OCI-LY3 (cell line): ENCODE measurements at regions not wholly inside any gene's neighbourhood (a gene's known extent, or its start where the extent isn't known, plus 50 kb on each side); places are given as distances from the start of the nearest gene placed in this dataset.
"Not testable (repeated sequence)": the region's sequence is repeated elsewhere in the genome, so short reads cannot be mapped to it uniquely, and the experiment has no call there.

Experiments used
- H2AFZ ChIP-seq: fragments of 200-600, 300-600 bp; shearing (Covaris generic); 2 replicates; pipeline ENCODE4 v1.6.0; 2014; ENCODE audit warnings: antibody characterized with exemption, low read depth, low read length
- H3K27ac ChIP-seq: fragments of 200-600, 300-600 bp; sonication (generic); 2 replicates; pipeline ENCODE4 v1.5.1; 2014; ENCODE audit warnings: mild to moderate bottlenecking, low read length, moderate library complexity, mixed read lengths
- H3K27me3 ChIP-seq: fragments of 200-600, 300-600 bp; sonication (generic); 2 replicates; pipeline ENCODE4 v1.6.1; 2014; ENCODE audit warnings: low read depth, low read length, mixed read lengths
- H3K36me3 ChIP-seq: fragments of 200-600, 300-600 bp; sonication (generic); replicated peaks from 2 replicates; pipeline ENCODE3; 2014; ENCODE audit warnings: low read depth, low read length, mixed read lengths
- H3K4me1 ChIP-seq: fragments of 300-600, 200-600 bp; sonication (generic); 2 replicates; pipeline ENCODE4 v1.6.1; 2014; ENCODE audit warnings: low read length, mixed read lengths
- H3K4me2 ChIP-seq: fragments of 200-600, 300-600 bp; sonication (generic); 2 replicates; pipeline ENCODE4 v1.6.1; 2014; ENCODE audit warnings: low read length, mixed read lengths
- H3K4me3 ChIP-seq: fragments of 300-600, 200-600 bp; sonication (generic); 2 replicates; pipeline ENCODE4 v1.5.1; 2014; ENCODE audit warnings: antibody characterized with exemption, mild to moderate bottlenecking, low read length, moderate library complexity
- H3K79me2 ChIP-seq: fragments of 300-600, 200-600 bp; shearing (Covaris generic); 2 replicates; pipeline ENCODE4 v1.6.1; 2014; ENCODE audit warnings: mild to moderate bottlenecking, low read length, mixed read lengths
- H3K9ac ChIP-seq: fragments of 300-600, 200-600 bp; shearing (Covaris generic); 2 replicates; pipeline ENCODE4 v1.6.0; 2014; ENCODE audit warnings: mild to moderate bottlenecking, low read length, moderate library complexity
- H3K9me3 ChIP-seq: fragments of 200-600, 300-600 bp; shearing (Covaris generic); 2 replicates; pipeline ENCODE4 v1.6.1; 2014; ENCODE audit warnings: low read length, mixed read lengths; ENCODE audit not compliant: insufficient read depth
- H4K20me1 ChIP-seq: fragments of 200-600, 300-600 bp; sonication (generic); 2 replicates; pipeline ENCODE4 v1.6.1; 2016; ENCODE audit warnings: low read length, mixed read lengths; ENCODE audit not compliant: insufficient read depth
- CTCF ChIP-seq: fragments of 200-600, 300-600 bp; sonication (generic); IDR thresholded peaks from 2 replicates; pipeline ENCODE4 v1.5.1; 2014; ENCODE audit warnings: antibody characterized with exemption, low read length, low read depth
- EZH2phosphoT487 ChIP-seq: fragments of 200-600 bp; shearing (Covaris generic); IDR thresholded peaks from 2 replicates; pipeline ENCODE4 v1.6.1; 2018; ENCODE audit warnings: antibody characterized with exemption, mixed run types, low read depth

- Histone ChIP-seq H3K79me2 (no peaks in the 10 kb centered on the region), H3K9ac (no peak overlapping the region), H3K4me3 (no peak overlapping the region), H3K4me2 (no peak overlapping the region), H3K9me3 (no peaks in the 10 kb centered on the region), H4K20me1 (no peaks in the 10 kb centered on the region), H3K27me3 (no peaks in the 10 kb centered on the region), H2AFZ (no peak overlapping the region), H3K36me3 (no peaks in the 10 kb centered on the region), H3K27ac (no peak overlapping the region), H3K4me1 (no peaks in the 10 kb centered on the region)
- TF ChIP-seq EZH2phosphoT487 (no peak), CTCF (no peak)
Observed at GRCh38 chr7:79997345-79997744, 137.3 kb upstream of the GNAI1 start.

- H2AFZ ChIP-seq, H3K4me3 ChIP-seq, H4K20me1 ChIP-seq, H3K27ac ChIP-seq, H3K9me3 ChIP-seq, H3K4me1 ChIP-seq, H3K36me3 ChIP-seq, H3K4me2 ChIP-seq, H3K27me3 ChIP-seq, H3K9ac ChIP-seq, H3K79me2 ChIP-seq: not testable (repeated sequence)
Observed at GRCh38 chr7:79995741-79996140, 138.9 kb upstream of the GNAI1 start.

GRCh38 chr7:79988653-79989052 lies 146.0 kb upstream of the GNAI1 start:
- TF ChIP-seq EZH2phosphoT487 (no peak), CTCF (no peak)
- H4K20me1 ChIP-seq = no peaks in the 10 kb centered on the region
- no peak overlapping the region for H3K4me3 ChIP-seq
- H3K9ac ChIP-seq = no peak overlapping the region
- no peaks in the 10 kb centered on the region for H3K27me3 ChIP-seq
- no peak overlapping the region for H3K4me2 ChIP-seq
- H3K79me2 ChIP-seq = no peaks in the 10 kb centered on the region
- H3K36me3 ChIP-seq = no peaks in the 10 kb centered on the region
- H3K9me3 ChIP-seq = no peaks in the 10 kb centered on the region
- H2AFZ ChIP-seq = no peak overlapping the region
- H3K4me1 ChIP-seq = no peaks in the 10 kb centered on the region
- H3K27ac ChIP-seq = no peak overlapping the region

DNA sequence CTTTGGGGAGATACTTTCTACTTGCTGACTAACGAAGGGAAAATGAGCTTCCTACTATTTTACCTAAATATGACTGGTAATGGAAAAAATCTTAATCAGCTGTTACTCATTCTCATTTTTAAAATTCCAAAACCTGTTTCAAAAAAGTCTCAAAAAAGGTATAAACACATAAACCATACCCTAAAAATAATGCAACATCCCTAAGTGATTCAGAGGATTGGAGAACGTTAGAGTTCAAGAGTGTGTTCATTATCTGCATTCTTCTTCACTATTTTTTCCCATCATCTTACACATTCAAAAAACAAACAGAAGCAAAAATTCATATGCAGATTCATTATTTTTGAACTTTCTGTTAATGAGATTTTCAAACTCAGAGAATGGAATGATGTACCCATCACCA lies 150.4 kb upstream of the GNAI1 start:
- Histone ChIP-seq H3K9me3 (no peaks in the 10 kb centered on the region), H3K27ac (no peak overlapping the region), H3K4me2 (no peak overlapping the region), H3K9ac (no peak overlapping the region), H3K4me3 (no peak overlapping the region), H3K79me2 (no peaks in the 10 kb centered on the region), H2AFZ (no peak overlapping the region), H3K27me3 (no peaks in the 10 kb centered on the region), H3K36me3 (no peaks in the 10 kb centered on the region), H4K20me1 (no peaks in the 10 kb centered on the region), H3K4me1 (no peaks in the 10 kb centered on the region)
- TF ChIP-seq CTCF (no peak), EZH2phosphoT487 (no peak)

DNA sequence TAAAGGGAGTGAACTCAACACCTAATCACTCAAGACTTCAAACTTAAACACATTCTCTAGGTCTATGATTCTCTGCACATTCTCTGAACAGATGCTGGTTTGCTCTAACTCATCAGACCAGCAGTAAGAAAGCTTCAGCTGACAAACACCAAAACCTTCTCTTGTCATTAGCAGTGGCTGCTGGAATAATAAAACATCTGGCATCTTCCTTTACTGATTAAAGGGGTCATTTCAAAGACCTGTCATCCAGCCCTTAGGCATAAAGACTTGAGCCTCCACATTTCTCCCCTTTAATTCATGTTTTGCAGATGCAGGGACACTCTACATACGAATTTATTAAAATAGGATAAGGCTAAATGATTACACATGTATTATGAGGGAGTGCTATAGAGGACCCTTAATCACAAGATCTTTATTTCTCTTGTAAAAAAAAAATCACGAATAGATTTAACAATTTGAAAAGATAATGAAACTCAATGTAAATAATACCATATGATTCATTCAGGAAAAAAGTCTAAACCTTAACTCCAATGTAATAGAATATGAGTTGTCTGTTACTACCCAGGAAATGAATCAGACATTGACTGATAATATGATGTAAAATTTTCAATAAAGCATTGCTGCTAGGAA lies 152.4 kb upstream of the GNAI1 start:
- H3K4me3 ChIP-seq = no peak overlapping the region
- TF ChIP-seq CTCF (no peak), EZH2phosphoT487 (no peak)
- H3K4me1 ChIP-seq = no peaks in the 10 kb centered on the region
- no peaks in the 10 kb centered on the region for H4K20me1 ChIP-seq
- H3K9me3 ChIP-seq = no peaks in the 10 kb centered on the region
- no peaks in the 10 kb centered on the region for H3K79me2 ChIP-seq
- H2AFZ ChIP-seq = no peak overlapping the region
- no peak overlapping the region for H3K4me2 ChIP-seq
- no peaks in the 10 kb centered on the region for H3K27me3 ChIP-seq
- H3K36me3 ChIP-seq = no peaks in the 10 kb centered on the region
- H3K9ac ChIP-seq = no peak overlapping the region
- H3K27ac ChIP-seq = no peak overlapping the region
